ENCODE measurements at regions not wholly inside any gene's neighbourhood (a gene's known extent, or its start where the extent isn't known, plus 50 kb on each side); places are given as distances from the start of the nearest gene placed in this dataset.

DNA sequence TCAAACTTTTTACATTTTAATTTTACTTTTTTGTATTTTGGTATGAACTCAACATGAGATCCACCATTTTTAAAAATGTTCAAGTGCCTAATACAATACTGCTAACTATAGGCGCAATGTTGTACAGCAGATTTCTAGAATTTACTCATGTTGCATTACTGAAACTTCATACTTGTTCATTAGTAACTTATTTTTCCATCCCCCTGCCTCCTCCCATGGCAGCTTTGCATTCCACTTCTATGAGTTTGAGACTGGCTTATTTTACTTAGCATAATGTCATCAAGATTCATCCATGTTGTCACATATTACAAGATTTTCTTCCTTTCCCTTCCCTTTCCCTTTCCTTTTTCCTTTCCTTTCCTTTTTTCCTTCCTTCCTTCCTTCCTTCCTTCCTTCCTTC lies 825.9 kb downstream of the SLC16A7 start:
- no peak overlapping the region for H3K9ac ChIP-seq (ENCODE audit: low read length)
- H4K20me1 ChIP-seq (ENCODE audit: insufficient read depth), result no peaks in the 10 kb centered on the region
- POLR2A ChIA-PET, result no interaction called here
- H3K4me3 ChIP-seq (replicated peaks in 1 of 2; ENCODE audit: low read depth in 1 of 2, low read length in 2 of 2), result no peak overlapping the region
- TF ChIP-seq, protein P1, sequence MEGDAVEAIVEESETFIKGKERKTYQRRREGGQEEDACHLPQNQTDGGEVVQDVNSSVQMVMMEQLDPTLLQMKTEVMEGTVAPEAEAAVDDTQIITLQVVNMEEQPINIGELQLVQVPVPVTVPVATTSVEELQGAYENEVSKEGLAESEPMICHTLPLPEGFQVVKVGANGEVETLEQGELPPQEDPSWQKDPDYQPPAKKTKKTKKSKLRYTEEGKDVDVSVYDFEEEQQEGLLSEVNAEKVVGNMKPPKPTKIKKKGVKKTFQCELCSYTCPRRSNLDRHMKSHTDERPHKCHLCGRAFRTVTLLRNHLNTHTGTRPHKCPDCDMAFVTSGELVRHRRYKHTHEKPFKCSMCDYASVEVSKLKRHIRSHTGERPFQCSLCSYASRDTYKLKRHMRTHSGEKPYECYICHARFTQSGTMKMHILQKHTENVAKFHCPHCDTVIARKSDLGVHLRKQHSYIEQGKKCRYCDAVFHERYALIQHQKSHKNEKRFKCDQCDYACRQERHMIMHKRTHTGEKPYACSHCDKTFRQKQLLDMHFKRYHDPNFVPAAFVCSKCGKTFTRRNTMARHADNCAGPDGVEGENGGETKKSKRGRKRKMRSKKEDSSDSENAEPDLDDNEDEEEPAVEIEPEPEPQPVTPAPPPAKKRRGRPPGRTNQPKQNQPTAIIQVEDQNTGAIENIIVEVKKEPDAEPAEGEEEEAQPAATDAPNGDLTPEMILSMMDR (IDR thresholded peaks at IDR 0.05 in 2 of 3, conservative IDR thresholded peaks at IDR 0.05 in 1 of 3; ENCODE audit: borderline replicate concordance in 1 of 3, insufficient read depth in 1 of 3, low read depth in 2 of 3, low read length in 2 of 3), result no peak
- TF ChIP-seq JUND (IDR thresholded peaks at IDR 0.05) (no peak), FOSL1 (IDR thresholded peaks at IDR 0.05; ENCODE audit: low read depth) (no peak), ZNF274 (IDR thresholded peaks at IDR 0.05; ENCODE audit: low read depth, low read length) (no peak), ELF1 (IDR thresholded peaks at IDR 0.05; ENCODE audit: borderline replicate concordance, low read depth) (no peak), CBX3 (IDR thresholded peaks at IDR 0.05; ENCODE audit: low read depth) (no peak), SRF (IDR thresholded peaks at IDR 0.05; ENCODE audit: low read depth) (no peak), TCF7L2 (IDR thresholded peaks at IDR 0.05; ENCODE audit: borderline replicate concordance, extremely low read depth, insufficient read depth, insufficient read length) (no peak), EZH2 (IDR thresholded peaks at IDR 0.05) (no peak), ZFX (IDR thresholded peaks at IDR 0.05) (no peak), YY1 (IDR thresholded peaks at IDR 0.05; ENCODE audit: extremely low read depth, insufficient replicate concordance, low read depth, low read length) (no peak)
- TF ChIP-seq, protein P2, sequence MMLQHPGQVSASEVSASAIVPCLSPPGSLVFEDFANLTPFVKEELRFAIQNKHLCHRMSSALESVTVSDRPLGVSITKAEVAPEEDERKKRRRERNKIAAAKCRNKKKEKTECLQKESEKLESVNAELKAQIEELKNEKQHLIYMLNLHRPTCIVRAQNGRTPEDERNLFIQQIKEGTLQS (IDR thresholded peaks at IDR 0.05), result no peak
- H3K9me2 ChIP-seq (ENCODE audit: insufficient read depth), result no peaks in the 10 kb centered on the region
- H3K4me1 ChIP-seq (ENCODE audit: control insufficient read depth in 1 of 2, insufficient read depth in 2 of 2, low read length in 2 of 2), result no peaks in the 10 kb centered on the region
- H3K9me3 ChIP-seq (ENCODE audit: control insufficient read depth in 1 of 2, insufficient read depth in 1 of 2, low read depth in 1 of 2, low read length in 2 of 2), result 0 out of 4 replicates have a peak, but pooled peaks cover 0 to 4% of the 10 kb centered on the region in 2 experiments
- CTCF ChIA-PET, result no interaction called here
- RAD21 ChIA-PET (ENCODE audit: low non-redundant PET in 1 of 2, low total read pairs in 2 of 2, uncharacterized antibody in 2 of 2, unreplicated experiment in 2 of 2), result no interaction called here
- intact Hi-C loops (cut with micrococcal nuclease), result no loop called here
- no peaks in the 10 kb centered on the region for H3K27me3 ChIP-seq (ENCODE audit: insufficient read depth, low read length)
- no peak overlapping the region for H3K27ac ChIP-seq (ENCODE audit: low read depth, low read length)
- no peaks in the 10 kb centered on the region for H3K36me3 ChIP-seq (ENCODE audit: control insufficient read depth in 1 of 2, insufficient read depth in 2 of 2, low read length in 2 of 2)
- DNase-seq (ENCODE audit: low read depth, low spot score) (no peak), ATAC-seq (no peak)
- no peak overlapping the region for H2AFZ ChIP-seq (ENCODE audit: low read depth, low read length, poor library complexity, severe bottlenecking)
- no TSS peak for BruUV-seq (replicated peaks)
- no peak overlapping the region for H3K4me2 ChIP-seq (ENCODE audit: low read length)
- no peaks in the 10 kb centered on the region for H3K79me2 ChIP-seq (ENCODE audit: insufficient read depth, low read length)
